Activated T-cell treated with anti-CD3 and anti-CD28 coated beads, Interleukin-2, amount 50 U/mL, for 72 hours (primary cell): ENCODE measurements at regions not wholly inside any gene's neighbourhood (a gene's known extent, or its start where the extent isn't known, plus 50 kb on each side); places are given as distances from the start of the nearest gene placed in this dataset.

Source experiments
- ATAC-seq, 2 donors: fragments of 150-1000 bp; cut with Tn5 transposase; replicated peaks in 1 of 2; 2 replicates each; pipeline ENCODE4 v1.10.0; 2021; ENCODE audit warnings: moderate library complexity in 2 of 2, mild to moderate bottlenecking in 1 of 2
- DNase-seq, 2 donors: peaks; one replicate each; pipeline ENCODE4 v3.0.0; 2021 to 2022; ENCODE audit warnings: mixed read lengths in 1 of 2
- H3K27ac Mint-ChIP-seq: one replicate; pipeline ENCODE4 v1.8.0; 2022; ENCODE audit warnings: mild to moderate bottlenecking, moderate library complexity, mixed read lengths
- H3K27me3 Mint-ChIP-seq: one replicate; pipeline ENCODE4 v1.8.0; 2022; ENCODE audit warnings: low read depth, mixed read lengths
- H3K36me3 Mint-ChIP-seq, 2 donors: one replicate each; pipeline ENCODE4 v1.8.0; 2022; ENCODE audit warnings: mixed read lengths in 2 of 2, mild to moderate bottlenecking in 1 of 2; ENCODE audit not compliant: insufficient read depth in 2 of 2
- H3K4me1 Mint-ChIP-seq: one replicate; pipeline ENCODE4 v1.8.0; 2022; ENCODE audit warnings: low read depth, mixed read lengths
- H3K4me3 Mint-ChIP-seq, 2 donors: one replicate each; pipeline ENCODE4 v1.8.0; 2022; ENCODE audit warnings: mild to moderate bottlenecking in 2 of 2, mixed read lengths in 2 of 2, moderate library complexity in 2 of 2
- H3K9me3 Mint-ChIP-seq, 2 donors: one replicate each; pipeline ENCODE4 v1.8.0; 2022; ENCODE audit warnings: mixed read lengths in 2 of 2

GRCh38 chr3:67986706-67987105 lies 332.3 kb upstream of the SUCLG2 start:
- DNase-seq, result no peak
- no peak overlapping the region for H3K4me3 Mint-ChIP-seq
- ATAC-seq, result no peak
- no peaks in the 10 kb centered on the region for H3K36me3 Mint-ChIP-seq
- H3K27ac Mint-ChIP-seq, result no peak overlapping the region
- no peaks in the 10 kb centered on the region for H3K27me3 Mint-ChIP-seq
- H3K4me1 Mint-ChIP-seq, result no peaks in the 10 kb centered on the region
- H3K9me3 Mint-ChIP-seq, result peaks cover 0 to 1% of the 10 kb centered on the region in 2 donors

DNA sequence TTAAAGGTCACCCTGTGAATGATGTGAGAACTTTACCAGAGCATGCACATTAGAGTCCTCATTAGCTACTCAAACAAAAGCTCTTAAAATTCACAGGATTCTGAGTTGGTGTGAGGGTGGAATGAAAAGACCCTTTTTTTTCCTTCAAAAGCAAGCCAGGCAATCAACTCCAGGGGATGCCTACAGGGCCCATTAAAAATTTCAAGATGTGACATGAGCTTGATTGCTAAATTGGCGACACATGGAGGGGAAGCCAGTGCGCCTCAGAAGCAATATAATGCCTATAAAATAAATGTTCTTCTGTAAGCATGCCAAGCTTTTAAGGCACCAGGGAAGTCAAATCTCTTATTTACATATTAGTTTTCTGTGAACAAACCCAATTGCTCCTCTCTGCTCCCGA lies 328.8 kb upstream of the SUCLG2 start:
- ATAC-seq, result no peak
- Mint-ChIP-seq H3K27ac (no peak overlapping the region), H3K27me3 (no peaks in the 10 kb centered on the region), H3K36me3 (no peaks in the 10 kb centered on the region), H3K9me3 (peaks cover 0 to 1% of the 10 kb centered on the region in 2 donors), H3K4me1 (no peaks in the 10 kb centered on the region), H3K4me3 (no peak overlapping the region)
- DNase-seq, result no peak

DNA sequence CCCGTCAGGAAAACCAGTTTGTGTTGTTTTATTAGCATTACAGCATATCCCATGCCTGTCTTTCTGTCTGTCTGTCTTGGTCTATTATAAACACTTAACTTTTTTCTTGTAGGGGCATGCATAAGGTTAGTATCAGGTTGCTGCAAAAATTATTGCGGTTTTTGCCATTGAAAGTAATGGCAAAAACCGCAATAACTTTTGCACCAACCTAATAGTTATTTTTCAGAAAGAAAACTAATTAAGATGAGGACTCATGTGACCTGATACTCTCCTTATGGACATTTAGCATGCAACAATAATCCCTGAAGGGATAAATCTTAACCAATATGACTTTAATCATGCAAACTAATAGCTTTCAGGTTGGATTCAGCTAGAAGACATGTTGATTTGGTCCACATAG lies 326.7 kb upstream of the SUCLG2 start:
- no peak for DNase-seq
- Mint-ChIP-seq H3K4me3 (no peak overlapping the region), H3K4me1 (no peaks in the 10 kb centered on the region), H3K9me3 (peaks cover 0 to 1% of the 10 kb centered on the region in 2 donors), H3K36me3 (no peaks in the 10 kb centered on the region), H3K27me3 (peaks cover 6% of the 10 kb centered on the region), H3K27ac (no peak overlapping the region)
- no peak for ATAC-seq

DNA sequence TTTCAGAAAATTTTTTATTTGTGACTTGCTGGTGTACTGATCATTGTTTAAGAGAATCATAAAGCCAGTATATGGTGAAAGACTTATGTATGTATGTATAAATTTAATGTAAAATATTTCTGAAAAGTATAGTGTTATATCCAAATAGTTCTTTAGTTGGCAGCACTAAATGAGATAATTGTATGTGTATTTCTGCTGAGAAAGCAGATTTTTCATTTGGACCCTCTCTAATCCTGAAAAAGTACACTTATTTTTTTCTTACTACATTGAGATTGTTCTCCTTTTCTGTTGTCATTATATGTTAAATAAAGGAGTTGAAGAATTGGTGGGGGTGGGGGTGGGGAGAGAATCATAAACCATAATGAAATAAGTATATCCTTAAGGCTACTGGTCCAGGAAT lies 324.9 kb upstream of the SUCLG2 start:
- peaks cover 11% of the 10 kb centered on the region for H3K27me3 Mint-ChIP-seq
- no peak for DNase-seq
- H3K4me1 Mint-ChIP-seq, result no peaks in the 10 kb centered on the region
- no peak for ATAC-seq
- no peak overlapping the region for H3K27ac Mint-ChIP-seq
- no peak overlapping the region for H3K4me3 Mint-ChIP-seq
- peaks cover 0 to 4% of the 10 kb centered on the region in 2 donors for H3K9me3 Mint-ChIP-seq
- H3K36me3 Mint-ChIP-seq, result no peaks in the 10 kb centered on the region

GRCh38 chr3:67977762-67978161 lies 323.4 kb upstream of the SUCLG2 start:
- peaks cover 0 to 7% of the 10 kb centered on the region in 2 donors for H3K9me3 Mint-ChIP-seq
- no peak for DNase-seq
- H3K4me1 Mint-ChIP-seq, result no peaks in the 10 kb centered on the region
- H3K27me3 Mint-ChIP-seq, result peaks cover 11% of the 10 kb centered on the region
- no peak overlapping the region for H3K4me3 Mint-ChIP-seq
- ATAC-seq, result no peak
- no peaks in the 10 kb centered on the region for H3K36me3 Mint-ChIP-seq
- H3K27ac Mint-ChIP-seq, result no peak overlapping the region

DNA sequence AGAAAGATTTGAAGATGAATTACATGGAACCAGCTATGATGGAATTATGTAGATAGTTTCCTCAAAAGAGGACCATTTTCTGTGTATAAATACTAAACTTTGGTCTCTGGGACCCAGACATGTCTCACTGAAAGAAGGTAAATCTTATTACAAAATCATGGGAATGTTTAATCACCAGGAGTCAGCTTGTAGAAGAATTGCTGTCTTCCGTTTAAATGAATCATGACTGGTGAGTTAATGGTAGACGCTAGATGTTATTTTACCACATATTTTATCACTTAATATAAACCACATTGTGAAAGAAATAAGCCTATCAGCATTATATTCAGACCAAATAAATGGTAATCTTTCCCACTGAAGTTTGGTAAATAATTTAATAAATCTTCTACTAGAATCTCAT lies 322.3 kb upstream of the SUCLG2 start:
- Mint-ChIP-seq H3K9me3 (peaks cover 0 to 7% of the 10 kb centered on the region in 2 donors), H3K4me1 (no peaks in the 10 kb centered on the region), H3K36me3 (no peaks in the 10 kb centered on the region)

DNA sequence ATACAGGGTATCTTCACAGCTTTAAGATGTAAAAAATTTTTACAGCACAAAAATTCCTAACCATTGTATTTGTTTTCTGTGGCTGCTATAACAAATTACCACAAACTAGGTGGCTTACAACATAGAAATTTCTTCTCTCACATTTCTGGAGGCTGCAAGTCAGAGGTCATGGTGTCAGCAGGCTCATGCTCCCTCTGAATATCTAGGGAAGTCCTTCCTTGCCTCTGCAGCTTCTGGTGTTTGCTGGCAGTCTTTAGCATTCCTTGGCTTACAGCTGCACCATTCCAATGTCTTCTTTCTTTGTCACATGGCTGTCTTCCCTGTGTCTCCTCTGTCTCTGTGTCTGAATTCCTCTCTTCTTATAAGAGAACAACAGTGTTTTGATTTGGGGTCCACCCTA lies 310.2 kb upstream of the SUCLG2 start:
- H3K27me3 Mint-ChIP-seq, result no peaks in the 10 kb centered on the region
- H3K27ac Mint-ChIP-seq, result no peak overlapping the region
- no peak for ATAC-seq

More for the DNA sequence above, 322.3 kb upstream of the SUCLG2 start:
- ATAC-seq (no peak), DNase-seq (no peak)
- Mint-ChIP-seq H3K27ac (no peak overlapping the region), H3K27me3 (peaks cover 11% of the 10 kb centered on the region), H3K4me3 (no peak overlapping the region)

DNA sequence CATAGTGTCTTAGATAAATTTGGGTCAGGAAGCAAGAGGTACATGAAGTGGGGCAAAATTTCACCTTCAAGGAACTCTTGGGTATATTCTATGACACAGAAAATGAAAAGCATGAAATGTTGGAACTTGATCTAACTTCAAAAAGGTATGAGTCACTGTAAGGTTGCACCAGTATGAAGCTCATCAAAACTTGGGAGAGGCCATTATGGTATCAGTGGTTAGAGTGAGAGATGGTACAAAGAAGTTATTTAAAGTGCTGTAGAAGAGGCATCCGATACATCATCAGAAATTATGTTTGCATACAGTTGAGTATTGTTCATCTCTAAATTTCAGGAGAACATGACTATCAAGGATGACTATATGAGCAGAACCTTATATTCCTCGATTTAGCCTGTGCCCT lies 302.9 kb upstream of the SUCLG2 start:
- Mint-ChIP-seq H3K27me3 (no peaks in the 10 kb centered on the region), H3K4me1 (peaks cover 5% of the 10 kb centered on the region), H3K9me3 (peaks cover 8 to 10% of the 10 kb centered on the region in 2 donors), H3K36me3 (peaks cover 0 to 4% of the 10 kb centered on the region in 2 donors), H3K4me3 (no peak overlapping the region), H3K27ac (no peak overlapping the region)
- DNase-seq (no peak), ATAC-seq (no peak)

More for the DNA sequence above, 310.2 kb upstream of the SUCLG2 start:
- Mint-ChIP-seq H3K9me3 (peaks cover 3 to 6% of the 10 kb centered on the region in 2 donors), H3K4me3 (no peak overlapping the region), H3K36me3 (peaks cover 0 to 6% of the 10 kb centered on the region in 2 donors), H3K4me1 (no peaks in the 10 kb centered on the region)
- no peak for DNase-seq

DNA sequence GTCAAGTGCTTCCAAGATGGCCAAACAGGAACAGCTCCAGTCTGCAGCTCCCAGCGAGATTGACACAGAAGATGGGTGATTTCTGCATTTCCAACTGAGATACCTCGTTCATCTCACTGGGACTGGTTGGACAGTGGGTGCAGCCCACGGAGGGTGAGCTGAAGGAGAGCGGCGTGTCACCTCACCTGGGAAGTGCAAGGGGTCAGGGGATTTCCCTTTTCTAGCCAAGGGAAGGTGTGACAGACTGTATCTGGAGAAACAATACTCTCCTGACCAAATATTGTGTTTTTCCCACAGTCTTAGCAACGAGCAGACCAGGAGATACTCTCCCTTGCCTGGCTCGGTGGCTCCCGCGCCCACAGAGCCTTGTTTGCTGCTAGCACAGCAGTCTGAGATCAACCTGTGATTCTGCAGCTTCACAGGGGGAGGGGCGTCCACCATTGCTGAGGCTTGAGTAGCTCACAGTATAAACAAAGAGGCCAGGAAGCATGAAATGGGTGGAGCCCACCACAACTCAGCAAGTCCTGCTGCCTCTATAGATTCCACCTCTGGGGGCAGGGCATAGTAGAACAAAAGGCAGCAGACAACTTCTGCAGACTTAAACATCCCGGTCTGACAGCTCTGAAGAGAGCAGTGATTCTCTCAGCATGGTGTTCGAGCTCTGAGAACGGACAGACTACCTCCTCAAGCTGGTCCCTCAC lies 293.5 kb upstream of the SUCLG2 start:
- H3K36me3 Mint-ChIP-seq, result peaks cover 3% of the 10 kb centered on the region in 2 donors

GRCh38 chr3:67946436-67946835 lies 292.0 kb upstream of the SUCLG2 start:
- peaks cover 22% of the 10 kb centered on the region for H3K4me1 Mint-ChIP-seq
- H3K9me3 Mint-ChIP-seq, result peaks cover 7 to 13% of the 10 kb centered on the region in 2 donors
- H3K36me3 Mint-ChIP-seq, result peaks cover 3% of the 10 kb centered on the region in 2 donors
- ATAC-seq (no peak), DNase-seq (no peak)
- H3K27ac Mint-ChIP-seq, result no peak overlapping the region
- no peak overlapping the region for H3K4me3 Mint-ChIP-seq
- H3K27me3 Mint-ChIP-seq, result no peaks in the 10 kb centered on the region

More for the DNA sequence above, 293.5 kb upstream of the SUCLG2 start:
- Mint-ChIP-seq H3K9me3 (peaks cover 7 to 16% of the 10 kb centered on the region in 2 donors), H3K4me1 (peaks cover 18% of the 10 kb centered on the region), H3K27ac (peak overlapping the region; percentile 35), H3K27me3 (no peaks in the 10 kb centered on the region), H3K4me3 (peak overlapping the region; percentile 56 to 67)
- DNase-seq, result peak; percentile 30 to 35
- peak; percentile 57 to 62 for ATAC-seq

DNA sequence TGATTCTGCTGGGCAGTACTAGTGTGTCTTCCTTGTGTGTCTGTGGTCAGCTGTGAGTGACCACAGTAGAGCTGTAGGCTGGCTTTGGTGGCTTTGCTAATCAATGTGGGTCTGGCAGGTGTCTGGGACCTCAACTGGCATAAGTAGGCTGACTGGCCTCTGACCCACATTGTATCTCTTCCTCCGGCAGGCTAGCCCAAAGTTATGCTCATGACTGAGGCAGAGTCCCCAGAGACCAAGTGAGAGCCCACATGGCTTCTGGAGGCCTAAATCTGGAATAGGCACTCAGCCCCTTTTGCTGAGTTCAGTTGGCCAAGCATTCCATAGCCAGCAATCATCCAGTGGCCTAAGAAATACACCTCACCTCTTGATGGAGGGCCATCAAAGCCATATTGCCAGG lies 289.1 kb upstream of the SUCLG2 start:
- no peak for ATAC-seq
- Mint-ChIP-seq H3K27ac (no peak overlapping the region), H3K27me3 (no peaks in the 10 kb centered on the region)

DNA sequence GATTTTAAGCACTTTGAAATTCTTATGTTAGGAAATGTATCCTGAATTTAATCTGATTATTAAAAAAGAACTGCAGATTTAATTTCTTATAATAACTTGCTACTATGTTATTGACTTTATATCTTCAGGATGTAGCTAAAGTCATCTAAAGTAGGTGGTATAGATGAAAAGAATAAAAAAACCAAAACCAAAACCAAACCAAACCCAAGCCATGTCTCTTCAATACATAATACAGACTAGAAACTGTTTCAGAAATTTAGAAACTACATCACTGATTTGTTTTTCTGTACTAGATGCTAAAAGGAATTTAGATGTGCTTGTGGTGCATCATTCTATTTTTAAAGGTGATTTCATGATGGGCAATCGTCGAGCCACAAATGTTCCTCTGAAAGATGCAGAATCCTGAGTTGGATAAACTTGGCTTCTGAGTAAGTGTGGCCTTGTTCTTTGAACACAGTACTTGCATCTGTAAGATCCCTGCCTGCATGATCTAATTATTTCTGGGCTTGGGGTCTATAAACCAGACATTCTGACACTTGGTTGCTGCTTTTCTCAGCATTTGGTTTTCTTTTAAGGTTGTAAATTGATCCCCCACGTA lies 287.1 kb upstream of the SUCLG2 start:
- H3K27me3 Mint-ChIP-seq, result no peaks in the 10 kb centered on the region
- no peak for ATAC-seq
- DNase-seq, result no peak
- H3K4me1 Mint-ChIP-seq, result peaks cover 15% of the 10 kb centered on the region
- no peak overlapping the region for H3K27ac Mint-ChIP-seq
- H3K36me3 Mint-ChIP-seq, result peaks cover 3% of the 10 kb centered on the region in 2 donors
- peaks cover 2 to 5% of the 10 kb centered on the region in 2 donors for H3K9me3 Mint-ChIP-seq
- H3K4me3 Mint-ChIP-seq, result no peak overlapping the region

More for the DNA sequence above, 289.1 kb upstream of the SUCLG2 start:
- DNase-seq, result no peak
- peaks cover 3% of the 10 kb centered on the region in 2 donors for H3K36me3 Mint-ChIP-seq
- no peak overlapping the region for H3K4me3 Mint-ChIP-seq
- H3K4me1 Mint-ChIP-seq, result peaks cover 29% of the 10 kb centered on the region
- H3K9me3 Mint-ChIP-seq, result peaks cover 2 to 5% of the 10 kb centered on the region in 2 donors

GRCh38 chr3:67940210-67940952 lies 286.0 kb upstream of the SUCLG2 start:
- ATAC-seq, result no peak
- no peak overlapping the region for H3K27ac Mint-ChIP-seq
- H3K27me3 Mint-ChIP-seq, result no peaks in the 10 kb centered on the region
- peaks cover 0 to under 1% of the 10 kb centered on the region in 2 donors for H3K36me3 Mint-ChIP-seq
- no peak overlapping the region for H3K4me3 Mint-ChIP-seq
- H3K4me1 Mint-ChIP-seq, result peaks cover 15% of the 10 kb centered on the region
- no peak for DNase-seq
- H3K9me3 Mint-ChIP-seq, result peaks cover 2 to 3% of the 10 kb centered on the region in 2 donors
